Activated CD8-positive, alpha-beta memory T cell treated with anti-CD3 and anti-CD28 coated beads, Interleukin-2, amount 10 ng/mL, durations not matched to agents 7 days and 5 days (primary cell): ENCODE measurements at regions not wholly inside any gene's neighbourhood (a gene's known extent, or its start where the extent isn't known, plus 50 kb on each side); places are given as distances from the start of the nearest gene placed in this dataset.

Experiments
- ATAC-seq: fragments of 150-1000 bp; cut with Tn5 transposase; one replicate; pipeline ENCODE4 v1.10.0; 2021; ENCODE audit warnings: moderate library complexity
- CTCF ChIA-PET: fragments of 350-600 bp; sonication (Branson Sonifier 250); formaldehyde crosslinking; loops from one replicate; lab custom pipeline; 2021; ENCODE audit warnings: antibody characterized with exemption; lab: Charles Lee
- DNase-seq: peaks from one replicate; pipeline ENCODE4 v3.0.0-alpha.2; 2020
- H3K27ac Mint-ChIP-seq: one replicate; pipeline ENCODE4 v1.8.0; 2021; ENCODE audit warnings: mild to moderate bottlenecking, mixed read lengths
- H3K27me3 Mint-ChIP-seq: one replicate; pipeline ENCODE4 v1.8.0; 2021; ENCODE audit warnings: mixed read lengths
- H3K36me3 Mint-ChIP-seq: one replicate; pipeline ENCODE4 v1.8.0; 2021; ENCODE audit warnings: mild to moderate bottlenecking, mixed read lengths
- H3K4me1 Mint-ChIP-seq: one replicate; pipeline ENCODE4 v1.8.0; 2021; ENCODE audit warnings: mixed read lengths
- H3K4me3 Mint-ChIP-seq: one replicate; pipeline ENCODE4 v1.8.0; 2021; ENCODE audit warnings: mild to moderate bottlenecking, moderate library complexity, mixed read lengths
- H3K9me3 Mint-ChIP-seq: one replicate; pipeline ENCODE4 v1.8.0; 2022; ENCODE audit warnings: low read depth, mixed read lengths

- DNase-seq: no peak
- no peak overlapping the region for H3K27ac Mint-ChIP-seq
- CTCF ChIA-PET: interaction anchor here (0.5 to 1.5 kb wide), 3 partner anchors 221 to 489 kb away, joined by 3 read pairs; partner anchors contain the start of gene RHOU
Measured at GRCh38 chr1:229153955-229154548, 116.9 kb upstream of the RAB4A start.

GRCh38 chr1:229154811-229155210 is 116.1 kb upstream of the RAB4A start:
- H3K4me1 Mint-ChIP-seq: peaks cover 6% of the 10 kb centered on the region

More at GRCh38 chr1:229153955-229154548, 116.9 kb upstream of the RAB4A start:
- peaks cover 6% of the 10 kb centered on the region for H3K4me1 Mint-ChIP-seq
- peaks cover 2% of the 10 kb centered on the region for H3K27me3 Mint-ChIP-seq
- H3K36me3 Mint-ChIP-seq: no peaks in the 10 kb centered on the region
- no peaks in the 10 kb centered on the region for H3K9me3 Mint-ChIP-seq
- ATAC-seq: no peak
- H3K4me3 Mint-ChIP-seq: no peak overlapping the region

GRCh38 chr1:229155472-229155871 is 115.4 kb upstream of the RAB4A start:
- H3K4me1 Mint-ChIP-seq: peaks cover 6% of the 10 kb centered on the region
- H3K27me3 Mint-ChIP-seq: peaks cover 2% of the 10 kb centered on the region
- CTCF ChIA-PET: no interaction called here
- ATAC-seq (no peak), DNase-seq (no peak)
- no peak overlapping the region for H3K4me3 Mint-ChIP-seq
- no peak overlapping the region for H3K27ac Mint-ChIP-seq
- no peaks in the 10 kb centered on the region for H3K9me3 Mint-ChIP-seq
- no peaks in the 10 kb centered on the region for H3K36me3 Mint-ChIP-seq

More at GRCh38 chr1:229154811-229155210, 116.1 kb upstream of the RAB4A start:
- Mint-ChIP-seq H3K27me3 (peaks cover 2% of the 10 kb centered on the region), H3K36me3 (no peaks in the 10 kb centered on the region), H3K4me3 (no peak overlapping the region), H3K9me3 (no peaks in the 10 kb centered on the region), H3K27ac (no peak overlapping the region)
- DNase-seq (no peak), ATAC-seq (no peak)
- CTCF ChIA-PET: interaction anchor here (0.5 kb wide), 1 partner anchor 220 kb away, joined by 3 read pairs; no protein-coding TSS in a partner anchor

- no peaks in the 10 kb centered on the region for H3K9me3 Mint-ChIP-seq
- ATAC-seq (no peak), DNase-seq (no peak)
- H3K27ac Mint-ChIP-seq: no peak overlapping the region
- CTCF ChIA-PET: interaction anchor here (1.0 to 2.0 kb wide), 2 partner anchors 421 to 492 kb away, joined by 3 to 5 read pairs; partner anchors contain the start of gene RHOU
- peaks cover 1% of the 10 kb centered on the region for H3K27me3 Mint-ChIP-seq
- H3K4me1 Mint-ChIP-seq: peaks cover 7% of the 10 kb centered on the region
- no peaks in the 10 kb centered on the region for H3K36me3 Mint-ChIP-seq
- no peak overlapping the region for H3K4me3 Mint-ChIP-seq
Measured at GRCh38 chr1:229156872-229157271, 114.0 kb upstream of the RAB4A start.

- H3K27ac Mint-ChIP-seq: no peak overlapping the region
- no peak overlapping the region for H3K4me3 Mint-ChIP-seq
- no peak for ATAC-seq
- no peak for DNase-seq
- peaks cover 7% of the 10 kb centered on the region for H3K4me1 Mint-ChIP-seq
- H3K36me3 Mint-ChIP-seq: no peaks in the 10 kb centered on the region
- no peaks in the 10 kb centered on the region for H3K9me3 Mint-ChIP-seq
- H3K27me3 Mint-ChIP-seq: no peaks in the 10 kb centered on the region
- CTCF ChIA-PET: interaction anchor here (1.0 to 2.0 kb wide), 2 partner anchors 422 to 493 kb away, joined by 3 to 5 read pairs; partner anchors contain the start of gene RHOU
Measured at GRCh38 chr1:229157480-229157879, 113.4 kb upstream of the RAB4A start.

GRCh38 chr1:229158341-229158921 is 112.5 kb upstream of the RAB4A start:
- H3K27me3 Mint-ChIP-seq: no peaks in the 10 kb centered on the region
- peaks cover 7% of the 10 kb centered on the region for H3K4me1 Mint-ChIP-seq
- H3K27ac Mint-ChIP-seq: no peak overlapping the region
- H3K4me3 Mint-ChIP-seq: no peak overlapping the region
- DNase-seq (no peak), ATAC-seq (no peak)
- CTCF ChIA-PET: interaction anchor here (2.0 kb wide), 1 partner anchor 423 kb away, joined by 5 read pairs; the partner anchor contains the start of gene RHOU
- H3K36me3 Mint-ChIP-seq: no peaks in the 10 kb centered on the region
- H3K9me3 Mint-ChIP-seq: no peaks in the 10 kb centered on the region

- CTCF ChIA-PET: interaction anchor here (0.8 kb wide), 1 partner anchor 69 kb away, joined by 5 read pairs; no protein-coding TSS in a partner anchor
- no peaks in the 10 kb centered on the region for H3K9me3 Mint-ChIP-seq
- H3K27me3 Mint-ChIP-seq: no peaks in the 10 kb centered on the region
- DNase-seq: no peak
- no peak for ATAC-seq
- no peak overlapping the region for H3K27ac Mint-ChIP-seq
- H3K4me1 Mint-ChIP-seq: peaks cover 7% of the 10 kb centered on the region
- H3K4me3 Mint-ChIP-seq: no peak overlapping the region
- H3K36me3 Mint-ChIP-seq: no peaks in the 10 kb centered on the region
Measured at GRCh38 chr1:229158927-229159326, 112.0 kb upstream of the RAB4A start.

- Mint-ChIP-seq H3K27ac (no peak overlapping the region), H3K36me3 (no peaks in the 10 kb centered on the region), H3K27me3 (no peaks in the 10 kb centered on the region), H3K9me3 (no peaks in the 10 kb centered on the region), H3K4me3 (no peak overlapping the region), H3K4me1 (peaks cover 7% of the 10 kb centered on the region)
- DNase-seq: no peak
- ATAC-seq: no peak
- CTCF ChIA-PET: interaction anchor here (0.8 kb wide), 1 partner anchor 68 kb away, joined by 5 read pairs; no protein-coding TSS in a partner anchor
Measured at GRCh38 chr1:229159668-229160544, 111.0 kb upstream of the RAB4A start.

GRCh38 chr1:229161740-229162139 is 109.2 kb upstream of the RAB4A start:
- DNase-seq (no peak), ATAC-seq (no peak)
- no peaks in the 10 kb centered on the region for H3K9me3 Mint-ChIP-seq
- no peaks in the 10 kb centered on the region for H3K36me3 Mint-ChIP-seq
- H3K27me3 Mint-ChIP-seq: no peaks in the 10 kb centered on the region
- CTCF ChIA-PET: interaction anchor here (1.3 kb wide), 1 partner anchor 497 kb away, joined by 5 read pairs; no protein-coding TSS in a partner anchor
- no peak overlapping the region for H3K27ac Mint-ChIP-seq
- peaks cover 5% of the 10 kb centered on the region for H3K4me1 Mint-ChIP-seq
- H3K4me3 Mint-ChIP-seq: no peak overlapping the region

GRCh38 chr1:229162825-229163515 is 107.9 kb upstream of the RAB4A start:
- no peaks in the 10 kb centered on the region for H3K36me3 Mint-ChIP-seq
- peaks cover 3% of the 10 kb centered on the region for H3K27me3 Mint-ChIP-seq
- no peak for ATAC-seq
- H3K4me3 Mint-ChIP-seq: no peak overlapping the region
- H3K9me3 Mint-ChIP-seq: no peaks in the 10 kb centered on the region
- no peak for DNase-seq
- H3K4me1 Mint-ChIP-seq: peaks cover 5% of the 10 kb centered on the region
- no peak overlapping the region for H3K27ac Mint-ChIP-seq
- CTCF ChIA-PET: interaction anchor here (1.3 kb wide), 1 partner anchor 499 kb away, joined by 5 read pairs; no protein-coding TSS in a partner anchor

- Mint-ChIP-seq H3K4me1 (peaks cover 5% of the 10 kb centered on the region), H3K4me3 (no peak overlapping the region), H3K27ac (no peak overlapping the region), H3K27me3 (peaks cover 4% of the 10 kb centered on the region), H3K9me3 (no peaks in the 10 kb centered on the region), H3K36me3 (no peaks in the 10 kb centered on the region)
- DNase-seq (no peak), ATAC-seq (no peak)
- CTCF ChIA-PET: interaction anchor here (1.1 kb wide), 1 partner anchor 22 kb away, joined by 3 read pairs; no protein-coding TSS in a partner anchor
Measured at GRCh38 chr1:229164348-229164747, 106.6 kb upstream of the RAB4A start.

- ATAC-seq: no peak
- peaks cover 4% of the 10 kb centered on the region for H3K27me3 Mint-ChIP-seq
- CTCF ChIA-PET: no interaction called here
- peaks cover 5% of the 10 kb centered on the region for H3K4me1 Mint-ChIP-seq
- H3K9me3 Mint-ChIP-seq: no peaks in the 10 kb centered on the region
- H3K36me3 Mint-ChIP-seq: no peaks in the 10 kb centered on the region
- H3K27ac Mint-ChIP-seq: no peak overlapping the region
- no peak overlapping the region for H3K4me3 Mint-ChIP-seq
- no peak for DNase-seq
Measured at GRCh38 chr1:229164836-229165735, 105.8 kb upstream of the RAB4A start.
